ENCODE measurements at regions not wholly inside any gene's neighbourhood (a gene's known extent, or its start where the extent isn't known, plus 50 kb on each side); places are given as distances from the start of the nearest gene placed in this dataset.

DNA sequence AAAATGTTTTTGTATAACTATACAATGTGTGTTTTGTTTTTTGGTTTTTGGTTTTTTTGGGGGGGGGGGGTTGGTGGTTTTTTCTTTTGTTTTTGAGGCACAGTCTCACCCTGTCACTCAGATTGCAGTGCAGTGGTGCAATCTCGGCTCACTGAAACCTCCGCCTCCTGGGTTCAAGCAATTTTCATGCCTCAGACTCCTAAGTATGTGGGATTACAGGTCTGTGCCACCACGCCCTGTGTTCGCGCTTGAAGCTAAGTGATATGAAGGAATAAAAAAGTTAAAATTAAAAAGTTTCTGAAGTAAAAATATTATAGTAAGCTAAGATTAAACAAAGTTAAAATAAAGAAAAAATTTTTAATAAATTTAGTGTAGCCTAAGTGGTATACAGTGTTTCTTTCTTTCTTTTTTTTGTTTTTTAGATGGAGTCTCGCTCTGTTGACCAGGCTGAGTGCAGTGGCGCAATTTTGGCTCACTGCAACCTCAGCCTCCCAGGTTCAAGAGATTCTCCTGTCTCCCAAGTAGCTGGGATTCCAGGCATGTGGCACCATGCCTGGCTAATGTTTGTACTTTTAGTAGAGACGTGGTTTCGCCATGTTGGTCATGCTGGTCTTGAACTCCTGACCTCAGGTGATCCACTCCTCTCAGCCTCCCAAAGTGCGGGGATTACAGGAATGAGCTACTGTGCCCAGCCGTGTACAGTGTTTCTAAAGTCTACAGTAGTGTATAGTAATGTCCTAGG, 53.9 kb upstream of the TEX55 start:
- DNase-seq (ENCODE audit: low spot score) = no peak

DNA sequence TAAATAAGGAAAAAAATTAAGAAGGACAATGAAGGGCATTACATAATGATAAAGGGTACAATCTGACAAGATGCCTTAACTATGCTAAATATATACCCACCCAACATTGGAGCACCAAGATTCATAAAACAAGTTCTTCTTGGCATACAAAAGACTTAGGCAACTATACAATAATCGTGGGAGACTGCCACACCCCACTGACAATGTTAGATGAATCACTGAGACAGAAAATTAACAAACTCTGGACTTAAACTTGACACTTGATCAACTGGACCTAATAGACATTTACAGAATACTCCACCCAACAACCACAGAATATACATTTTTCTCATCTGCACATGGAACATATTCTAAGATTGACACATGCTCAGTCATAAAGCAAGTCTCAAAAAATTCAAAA, 53.2 kb upstream of the IGSF11 start:
- no peak for DNase-seq (ENCODE audit: low spot score)

- DNase-seq (ENCODE audit: low spot score) = no peak
Measured at GRCh38 chr3:119085070-119085439, 50.4 kb upstream of the IGSF11 start.

DNA sequence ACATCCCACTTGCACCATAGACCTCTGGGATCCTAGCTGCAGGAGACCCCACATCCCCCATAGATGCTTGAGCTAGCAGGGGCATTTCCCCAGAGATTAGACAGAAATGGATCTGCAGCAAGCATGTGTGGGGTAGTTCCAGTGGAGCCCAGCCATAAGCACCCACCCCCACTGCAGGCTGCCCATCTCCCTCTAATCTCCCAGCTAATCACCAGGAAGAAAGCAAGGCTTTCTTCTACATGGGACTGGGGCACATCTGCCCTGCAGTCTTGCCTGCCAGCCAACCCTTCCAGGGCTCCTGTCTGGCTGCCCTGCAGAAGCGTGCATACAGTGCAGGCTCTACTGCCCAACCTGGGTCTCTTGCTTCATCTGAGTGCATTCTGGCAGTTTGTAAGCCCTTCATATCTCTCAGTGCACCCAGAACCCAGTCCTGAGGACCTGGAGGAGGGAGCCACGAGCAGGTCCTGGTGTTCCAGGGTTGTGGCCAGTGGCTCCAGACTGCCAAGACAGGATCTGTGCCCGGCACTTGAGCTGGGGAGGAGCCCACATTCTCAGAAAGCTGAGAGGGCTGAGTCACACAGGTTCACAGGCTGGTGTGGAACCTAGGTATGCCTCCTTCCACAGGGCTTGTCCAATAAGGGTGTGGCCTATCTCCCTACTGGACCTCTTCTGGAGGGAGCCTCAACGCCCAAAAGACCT, 49.9 kb upstream of the IGSF11 start:
- peak; percentile 54 for DNase-seq (ENCODE audit: low spot score)

All from LoVo (cell line).